Adrenal gland (tissue), 5 donors: ENCODE measurements at regions not wholly inside any gene's neighbourhood (a gene's known extent, or its start where the extent isn't known, plus 50 kb on each side); places are given as distances from the start of the nearest gene placed in this dataset.

Source experiments
- POLR2A ChIP-seq, 2 donors: fragments of 450-650 bp; IDR thresholded peaks; one replicate each; pipeline ENCODE4 v1.6.1; 2017; ENCODE audit warnings: antibody characterized with exemption in 2 of 2, mild to moderate bottlenecking in 2 of 2, moderate library complexity in 1 of 2
- TF ChIP-seq, protein P1 (sequence below), 6 experiments: fragments of 450-650 bp in 4 of 6; fragments of 200-600 bp in 2 of 6; sonication (generic) in 1 of 6; IDR thresholded peaks; 1 replicate in 5 of 6; 2 replicates in 1 of 6; pipeline versions ENCODE4 v1.5.1 to v1.8.0; 2016 to 2021; ENCODE audit warnings: antibody characterized with exemption in 6 of 6, mild to moderate bottlenecking in 2 of 6, moderate library complexity in 1 of 6
- donor health status: DM: no; HTN: no; CAD: no.

DNA sequence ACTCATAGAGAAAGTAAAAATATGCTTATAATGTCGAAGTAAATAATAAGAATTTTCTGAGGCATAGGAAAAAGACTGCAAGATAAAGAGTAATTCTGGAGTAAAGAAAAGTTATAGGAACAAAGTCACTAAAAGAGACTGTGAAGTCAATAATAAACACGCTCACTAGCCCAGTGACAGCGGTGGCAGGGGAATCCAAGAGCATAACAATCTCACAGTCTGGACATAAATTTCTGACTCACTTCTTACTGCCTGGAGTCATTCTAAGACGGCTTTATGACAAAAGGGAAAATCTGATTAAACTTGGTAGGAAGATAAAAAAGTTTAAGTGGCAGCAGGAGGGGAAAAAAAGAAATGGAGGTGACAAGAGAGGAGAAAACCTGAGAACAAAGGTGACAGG lies 56.4 kb upstream of the GRIP1 start:
- TF ChIP-seq, protein P1, sequence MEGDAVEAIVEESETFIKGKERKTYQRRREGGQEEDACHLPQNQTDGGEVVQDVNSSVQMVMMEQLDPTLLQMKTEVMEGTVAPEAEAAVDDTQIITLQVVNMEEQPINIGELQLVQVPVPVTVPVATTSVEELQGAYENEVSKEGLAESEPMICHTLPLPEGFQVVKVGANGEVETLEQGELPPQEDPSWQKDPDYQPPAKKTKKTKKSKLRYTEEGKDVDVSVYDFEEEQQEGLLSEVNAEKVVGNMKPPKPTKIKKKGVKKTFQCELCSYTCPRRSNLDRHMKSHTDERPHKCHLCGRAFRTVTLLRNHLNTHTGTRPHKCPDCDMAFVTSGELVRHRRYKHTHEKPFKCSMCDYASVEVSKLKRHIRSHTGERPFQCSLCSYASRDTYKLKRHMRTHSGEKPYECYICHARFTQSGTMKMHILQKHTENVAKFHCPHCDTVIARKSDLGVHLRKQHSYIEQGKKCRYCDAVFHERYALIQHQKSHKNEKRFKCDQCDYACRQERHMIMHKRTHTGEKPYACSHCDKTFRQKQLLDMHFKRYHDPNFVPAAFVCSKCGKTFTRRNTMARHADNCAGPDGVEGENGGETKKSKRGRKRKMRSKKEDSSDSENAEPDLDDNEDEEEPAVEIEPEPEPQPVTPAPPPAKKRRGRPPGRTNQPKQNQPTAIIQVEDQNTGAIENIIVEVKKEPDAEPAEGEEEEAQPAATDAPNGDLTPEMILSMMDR (IDR thresholded peaks at IDR 0.05): no peak
- TF ChIP-seq POLR2A (IDR thresholded peaks at IDR 0.05): no peak
